ENCODE measurements at regions not wholly inside any gene's neighbourhood (a gene's known extent, or its start where the extent isn't known, plus 50 kb on each side); places are given as distances from the start of the nearest gene placed in this dataset.
"Not testable (repeated sequence)": the region's sequence is repeated elsewhere in the genome, so short reads cannot be mapped to it uniquely, and the experiment has no call there.

GRCh38 chr20:12928755-12929401, 79.9 kb upstream of the SPTLC3 start:
- DNase-seq (no peak), ATAC-seq (ENCODE audit: low FRiP score) (no peak)
- no peak overlapping the region for H3K27ac ChIP-seq (ENCODE audit: low read depth in 1 of 2, low read length in 2 of 2)
- intact Hi-C loops (cut with DNase I) = loop anchor here (5.0 kb wide), 2 partner anchors 38 to 178 kb away; no protein-coding TSS in a partner anchor
- no peaks in the 10 kb centered on the region for H3K27me3 ChIP-seq (ENCODE audit: control insufficient read depth in 1 of 2, insufficient read depth in 2 of 2, low read length in 1 of 2)
- H3K4me1 ChIP-seq (ENCODE audit: control insufficient read depth in 1 of 2, insufficient read depth in 2 of 2, low read length in 2 of 2) = no peaks in the 10 kb centered on the region
- H3K9me3 ChIP-seq (ENCODE audit: control insufficient read depth, low read length) = no peaks in the 10 kb centered on the region
- H3K4me3 ChIP-seq (ENCODE audit: low read length in 2 of 2) = no peak overlapping the region
- H3K36me3 ChIP-seq (ENCODE audit: control insufficient read depth in 1 of 2, insufficient read depth in 2 of 2, low read length in 1 of 2) = no peaks in the 10 kb centered on the region
- WGBS, 2 donors = 44 to 49% methylated on average over 4 of the region's 4 CpGs

DNA sequence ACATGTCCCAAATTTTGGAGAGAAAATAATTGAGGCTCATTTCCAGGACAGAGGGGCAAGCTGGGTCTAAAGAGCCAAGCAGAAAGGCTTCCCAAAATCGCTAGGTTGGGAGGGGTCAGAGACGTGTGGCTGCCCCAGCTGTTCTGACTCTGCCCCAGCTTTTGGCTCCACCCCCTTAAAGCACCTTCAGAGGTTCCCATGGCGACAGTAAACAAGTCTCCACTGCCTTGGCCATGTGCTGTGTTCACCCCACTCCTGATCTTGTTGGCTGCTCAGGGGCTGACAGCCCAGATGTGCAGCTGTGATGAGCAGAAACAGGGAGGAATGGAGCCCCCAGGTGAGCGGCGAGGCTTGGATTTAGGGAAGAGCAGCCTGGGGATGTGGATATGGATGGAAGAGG, 72.8 kb upstream of the SPTLC3 start:
- no peaks in the 10 kb centered on the region for H3K27me3 ChIP-seq (ENCODE audit: control insufficient read depth in 1 of 2, insufficient read depth in 2 of 2, low read length in 1 of 2)
- H3K27ac ChIP-seq (ENCODE audit: low read depth in 1 of 2, low read length in 2 of 2) = no peak overlapping the region
- 74% methylated on average over 5 of the region's 5 CpGs for WGBS, 2 donors
- H3K9me3 ChIP-seq (ENCODE audit: control insufficient read depth, low read length) = no peaks in the 10 kb centered on the region
- H3K4me3 ChIP-seq (ENCODE audit: low read length in 2 of 2) = no peak overlapping the region
- DNase-seq (no peak), ATAC-seq (ENCODE audit: low FRiP score) (no peak)
- intact Hi-C loops (cut with DNase I) = no loop called here
- H3K36me3 ChIP-seq (ENCODE audit: control insufficient read depth in 1 of 2, insufficient read depth in 2 of 2, low read length in 1 of 2) = no peaks in the 10 kb centered on the region
- no peaks in the 10 kb centered on the region for H3K4me1 ChIP-seq (ENCODE audit: control insufficient read depth in 1 of 2, insufficient read depth in 2 of 2, low read length in 2 of 2)

DNA sequence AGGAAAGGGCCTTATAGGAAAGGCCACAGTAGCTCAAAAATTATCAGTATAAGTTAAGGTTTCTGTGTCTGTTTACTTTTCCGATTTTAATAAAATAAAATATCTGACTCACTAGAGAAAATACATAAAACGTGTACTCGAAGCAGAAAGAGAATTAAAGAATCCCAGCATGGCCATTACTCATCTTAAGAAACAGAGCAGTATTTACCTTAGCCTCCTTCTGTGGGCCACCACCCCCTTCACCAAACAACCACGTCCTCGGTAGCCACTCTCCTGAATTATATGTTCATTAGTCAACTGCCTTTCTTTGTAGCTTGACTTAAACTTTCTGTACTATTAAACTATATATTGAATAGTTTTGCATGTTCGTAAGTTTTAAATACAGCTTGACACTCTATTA, 72.2 kb upstream of the SPTLC3 start:
- DNase-seq (no peak), ATAC-seq (ENCODE audit: low FRiP score) (no peak)
- Histone ChIP-seq H3K9me3 (ENCODE audit: control insufficient read depth, low read length) (no peaks in the 10 kb centered on the region), H3K27me3 (ENCODE audit: control insufficient read depth in 1 of 2, insufficient read depth in 2 of 2, low read length in 1 of 2) (no peaks in the 10 kb centered on the region), H3K27ac (ENCODE audit: low read depth in 1 of 2, low read length in 2 of 2) (no peak overlapping the region), H3K36me3 (ENCODE audit: control insufficient read depth in 1 of 2, insufficient read depth in 2 of 2, low read length in 1 of 2) (no peaks in the 10 kb centered on the region), H3K4me1 (ENCODE audit: control insufficient read depth in 1 of 2, insufficient read depth in 2 of 2, low read length in 2 of 2) (no peaks in the 10 kb centered on the region), H3K4me3 (ENCODE audit: low read length in 2 of 2) (no peak overlapping the region)
- intact Hi-C loops (cut with DNase I) = no loop called here
- WGBS, 2 donors = 30 to 43% methylated on average over 6 of the region's 6 CpGs

DNA sequence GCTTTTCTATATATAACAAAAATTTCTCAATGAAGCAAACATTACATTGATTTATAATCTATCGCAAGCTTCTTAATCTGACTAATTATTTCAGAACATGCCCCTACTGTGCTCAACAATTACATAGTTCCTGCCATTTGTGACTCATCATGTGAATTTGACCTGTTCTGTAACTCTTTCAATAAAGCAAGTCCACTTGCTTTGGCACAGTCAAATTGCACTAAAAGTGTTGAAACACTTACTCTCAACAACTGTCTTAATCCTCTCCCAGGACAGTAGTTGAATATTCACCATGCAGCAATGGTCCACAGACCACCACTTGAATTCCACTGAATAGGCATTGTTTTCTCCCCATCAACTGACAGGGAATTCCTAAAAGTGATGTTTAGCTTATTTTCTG, 67.7 kb upstream of the SPTLC3 start:
- Histone ChIP-seq H3K27ac (ENCODE audit: low read depth in 1 of 2, low read length in 2 of 2) (no peak overlapping the region), H3K27me3 (ENCODE audit: control insufficient read depth in 1 of 2, insufficient read depth in 2 of 2, low read length in 1 of 2) (no peaks in the 10 kb centered on the region), H3K36me3 (ENCODE audit: control insufficient read depth in 1 of 2, insufficient read depth in 2 of 2, low read length in 1 of 2) (no peaks in the 10 kb centered on the region), H3K9me3 (ENCODE audit: control insufficient read depth, low read length) (no peaks in the 10 kb centered on the region), H3K4me3 (ENCODE audit: low read length in 2 of 2) (no peak overlapping the region), H3K4me1 (ENCODE audit: control insufficient read depth in 1 of 2, insufficient read depth in 2 of 2, low read length in 2 of 2) (no peaks in the 10 kb centered on the region)
- DNase-seq = no peak
- intact Hi-C loops (cut with DNase I) = no loop called here
- WGBS, 2 donors = 96 to 97% methylated on average over 1 of the region's 1 CpG
- ATAC-seq (ENCODE audit: low FRiP score) = no peak

- no peak for DNase-seq
- no peak for ATAC-seq (ENCODE audit: low FRiP score)
- Histone ChIP-seq H3K27me3 (ENCODE audit: control insufficient read depth in 1 of 2, insufficient read depth in 2 of 2, low read length in 1 of 2) (no peaks in the 10 kb centered on the region), H3K9me3 (ENCODE audit: control insufficient read depth, low read length) (no peaks in the 10 kb centered on the region), H3K4me1 (ENCODE audit: control insufficient read depth in 1 of 2, insufficient read depth in 2 of 2, low read length in 2 of 2) (no peaks in the 10 kb centered on the region), H3K27ac (ENCODE audit: low read depth in 1 of 2, low read length in 2 of 2) (no peak overlapping the region), H3K4me3 (ENCODE audit: low read length in 2 of 2) (no peak overlapping the region), H3K36me3 (ENCODE audit: control insufficient read depth in 1 of 2, insufficient read depth in 2 of 2, low read length in 1 of 2) (no peaks in the 10 kb centered on the region)
- intact Hi-C loops (cut with DNase I) = no loop called here
- WGBS, 2 donors = 50 to 61% methylated on average over 2 of the region's 2 CpGs
Measured at GRCh38 chr20:12942123-12942522, 66.6 kb upstream of the SPTLC3 start.

- Histone ChIP-seq H3K27ac (ENCODE audit: low read depth in 1 of 2, low read length in 2 of 2) (no peak overlapping the region), H3K4me1 (ENCODE audit: control insufficient read depth in 1 of 2, insufficient read depth in 2 of 2, low read length in 2 of 2) (no peaks in the 10 kb centered on the region), H3K27me3 (ENCODE audit: control insufficient read depth in 1 of 2, insufficient read depth in 2 of 2, low read length in 1 of 2) (no peaks in the 10 kb centered on the region), H3K36me3 (ENCODE audit: control insufficient read depth in 1 of 2, insufficient read depth in 2 of 2, low read length in 1 of 2) (no peaks in the 10 kb centered on the region), H3K9me3 (ENCODE audit: control insufficient read depth, low read length) (no peaks in the 10 kb centered on the region), H3K4me3 (ENCODE audit: low read length in 2 of 2) (no peak overlapping the region)
- ATAC-seq (ENCODE audit: low FRiP score) (no peak), DNase-seq (no peak)
- intact Hi-C loops (cut with DNase I) = no loop called here
Measured at GRCh38 chr20:12946789-12947188, 62.0 kb upstream of the SPTLC3 start.

DNA sequence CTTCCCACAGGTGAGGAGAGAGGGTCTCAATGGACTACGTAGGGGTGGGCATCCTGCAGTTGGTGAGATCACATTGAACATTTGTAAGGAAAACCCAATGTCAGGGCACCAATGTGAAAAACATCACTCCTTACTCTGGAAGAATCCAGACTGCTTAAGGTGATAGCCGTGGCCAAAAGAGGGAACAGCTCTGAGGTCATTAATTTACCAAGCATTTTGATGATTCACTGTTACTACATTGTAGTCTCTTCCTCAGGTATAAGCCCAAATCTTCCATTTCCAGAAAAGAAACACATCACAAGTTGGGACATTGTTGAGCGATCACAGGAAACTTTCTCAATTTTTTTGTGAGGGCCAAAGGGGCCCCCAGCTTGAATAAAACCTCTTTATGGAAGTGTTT, 61.1 kb upstream of the SPTLC3 start:
- Histone ChIP-seq H3K9me3 (ENCODE audit: control insufficient read depth, low read length) (no peaks in the 10 kb centered on the region), H3K27ac (ENCODE audit: low read depth in 1 of 2, low read length in 2 of 2) (no peak overlapping the region), H3K27me3 (ENCODE audit: control insufficient read depth in 1 of 2, insufficient read depth in 2 of 2, low read length in 1 of 2) (no peaks in the 10 kb centered on the region), H3K4me3 (ENCODE audit: low read length in 2 of 2) (no peak overlapping the region), H3K4me1 (ENCODE audit: control insufficient read depth in 1 of 2, insufficient read depth in 2 of 2, low read length in 2 of 2) (no peaks in the 10 kb centered on the region), H3K36me3 (ENCODE audit: control insufficient read depth in 1 of 2, insufficient read depth in 2 of 2, low read length in 1 of 2) (no peaks in the 10 kb centered on the region)
- intact Hi-C loops (cut with DNase I) = no loop called here
- no peak for DNase-seq
- no peak for ATAC-seq (ENCODE audit: low FRiP score)
- 72 to 75% methylated on average over 3 of the region's 3 CpGs for WGBS, 2 donors

GRCh38 chr20:12949429-12949980, 59.3 kb upstream of the SPTLC3 start:
- WGBS, 2 donors = 62 to 65% methylated on average over 4 of the region's 4 CpGs
- Histone ChIP-seq H3K4me3 (ENCODE audit: low read length in 2 of 2) (no peak overlapping the region), H3K27me3 (ENCODE audit: control insufficient read depth in 1 of 2, insufficient read depth in 2 of 2, low read length in 1 of 2) (no peaks in the 10 kb centered on the region), H3K9me3 (ENCODE audit: control insufficient read depth, low read length) (no peaks in the 10 kb centered on the region), H3K4me1 (ENCODE audit: control insufficient read depth in 1 of 2, insufficient read depth in 2 of 2, low read length in 2 of 2) (no peaks in the 10 kb centered on the region), H3K36me3 (ENCODE audit: control insufficient read depth in 1 of 2, insufficient read depth in 2 of 2, low read length in 1 of 2) (no peaks in the 10 kb centered on the region), H3K27ac (ENCODE audit: low read depth in 1 of 2, low read length in 2 of 2) (no peak overlapping the region)
- no peak for DNase-seq
- intact Hi-C loops (cut with DNase I) = no loop called here
- no peak for ATAC-seq (ENCODE audit: low FRiP score)

- H3K27me3 ChIP-seq (ENCODE audit: control insufficient read depth in 1 of 2, insufficient read depth in 2 of 2, low read length in 1 of 2); H3K9me3 ChIP-seq (ENCODE audit: control insufficient read depth, low read length); ATAC-seq (ENCODE audit: low FRiP score); intact Hi-C loops (cut with DNase I); H3K27ac ChIP-seq (ENCODE audit: low read depth in 1 of 2, low read length in 2 of 2); H3K4me1 ChIP-seq (ENCODE audit: control insufficient read depth in 1 of 2, insufficient read depth in 2 of 2, low read length in 2 of 2); H3K36me3 ChIP-seq (ENCODE audit: control insufficient read depth in 1 of 2, insufficient read depth in 2 of 2, low read length in 1 of 2); DNase-seq; H3K4me3 ChIP-seq (ENCODE audit: low read length in 2 of 2): not testable (repeated sequence)
Measured at GRCh38 chr20:12954254-12954653, 54.5 kb upstream of the SPTLC3 start.

Measured in aorta (tissue), 5 donors.